ENCODE measurements at regions not wholly inside any gene's neighbourhood (a gene's known extent, or its start where the extent isn't known, plus 50 kb on each side); places are given as distances from the start of the nearest gene placed in this dataset.

GRCh38 chr2:120566331-120567035, 169.2 kb upstream of the GLI2 start:
- no peak overlapping the region for H3K27ac ChIP-seq (ENCODE audit: low read depth, low read length, poor library complexity, severe bottlenecking)
- H3K4me3 ChIP-seq (ENCODE audit: low read depth, low read length, poor library complexity, severe bottlenecking) = no peak overlapping the region
- H3K27me3 ChIP-seq (replicated peaks; ENCODE audit: insufficient read depth, low read depth, low read length, poor library complexity) = no peaks in the 10 kb centered on the region
- POLR2A ChIA-PET (ENCODE audit: low non-redundant PET) = no interaction called here
- TF ChIP-seq CTCF (conservative IDR thresholded peaks at IDR 0.05; ENCODE audit: low read depth, low read length) (no peak), EZH2 (IDR thresholded peaks at IDR 0.05; ENCODE audit: borderline replicate concordance, low read depth, low read length, poor library complexity, severe bottlenecking) (no peak)
- DNase-seq (ENCODE audit: low spot score) = no peak
- BruUV-seq (replicated peaks) = no TSS peak
- H3K4me1 ChIP-seq (ENCODE audit: insufficient read depth, low read length, poor library complexity, severe bottlenecking) = no peaks in the 10 kb centered on the region
- H3K9me3 ChIP-seq (ENCODE audit: low read depth, low read length, poor library complexity, severe bottlenecking) = no peaks in the 10 kb centered on the region
- H3K36me3 ChIP-seq (ENCODE audit: insufficient read depth, low read length, poor library complexity, severe bottlenecking) = no peaks in the 10 kb centered on the region
- CTCF ChIA-PET = no interaction called here
- intact Hi-C loops (cut with micrococcal nuclease; ENCODE audit: unreplicated experiment) = no loop called here

- POLR2A ChIA-PET (ENCODE audit: low non-redundant PET) = no interaction called here
- intact Hi-C loops (cut with micrococcal nuclease; ENCODE audit: unreplicated experiment) = no loop called here
- TF ChIP-seq CTCF (conservative IDR thresholded peaks at IDR 0.05; ENCODE audit: low read depth, low read length) (no peak), EZH2 (IDR thresholded peaks at IDR 0.05; ENCODE audit: borderline replicate concordance, low read depth, low read length, poor library complexity, severe bottlenecking) (no peak)
- no peak for DNase-seq (ENCODE audit: low spot score)
- CTCF ChIA-PET = no interaction called here
- Histone ChIP-seq H3K27me3 (replicated peaks; ENCODE audit: insufficient read depth, low read depth, low read length, poor library complexity) (no peaks in the 10 kb centered on the region), H3K4me3 (ENCODE audit: low read depth, low read length, poor library complexity, severe bottlenecking) (no peak overlapping the region), H3K9me3 (ENCODE audit: low read depth, low read length, poor library complexity, severe bottlenecking) (no peaks in the 10 kb centered on the region), H3K36me3 (ENCODE audit: insufficient read depth, low read length, poor library complexity, severe bottlenecking) (no peaks in the 10 kb centered on the region), H3K27ac (ENCODE audit: low read depth, low read length, poor library complexity, severe bottlenecking) (no peak overlapping the region), H3K4me1 (ENCODE audit: insufficient read depth, low read length, poor library complexity, severe bottlenecking) (no peaks in the 10 kb centered on the region)
- BruUV-seq (replicated peaks) = no TSS peak
Measured at GRCh38 chr2:120567128-120567527, 168.5 kb upstream of the GLI2 start.

DNA sequence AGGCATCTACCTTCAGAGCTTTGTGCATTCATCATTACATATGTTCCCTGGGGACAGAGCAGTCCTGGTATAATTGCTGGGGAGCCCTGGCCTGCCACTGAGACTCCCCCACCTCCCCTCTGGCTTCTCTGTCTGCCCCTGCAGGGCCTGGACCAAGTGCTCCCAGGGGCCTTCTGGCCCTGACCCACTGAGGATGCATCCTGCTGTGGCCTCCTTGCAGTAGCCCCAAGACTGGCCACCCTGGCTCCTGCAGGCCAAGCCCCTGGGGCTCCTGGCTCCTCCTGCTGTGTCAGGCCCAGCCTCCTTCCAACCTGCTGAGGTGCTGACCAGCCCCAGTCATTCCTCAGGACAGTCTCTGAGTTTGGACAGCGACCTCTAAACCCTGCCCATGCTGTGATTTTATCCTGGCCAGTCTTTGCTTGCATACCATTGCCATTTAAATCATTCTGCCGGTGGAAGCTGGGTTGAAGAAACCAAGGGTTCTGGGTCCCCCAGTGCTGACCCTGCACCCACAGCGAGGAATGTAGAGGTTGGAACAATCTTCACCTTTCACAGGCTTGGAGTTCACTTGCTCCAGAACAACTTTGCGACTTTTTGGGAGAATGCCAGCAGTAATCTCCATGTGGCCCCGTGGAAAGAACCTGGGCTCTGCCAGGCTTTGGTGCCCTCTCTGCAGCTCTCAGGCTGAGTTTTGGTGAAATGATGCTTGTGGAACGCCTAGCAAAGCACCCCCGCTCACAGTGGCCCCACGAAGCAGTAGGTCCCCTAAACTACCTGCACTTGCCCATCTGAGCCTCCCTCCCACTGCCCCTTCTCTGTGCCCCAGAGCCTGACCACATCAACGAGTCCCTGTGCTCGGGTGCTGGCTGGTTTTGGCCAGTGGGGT, 167.3 kb upstream of the GLI2 start:
- ChIA-PET CTCF (no interaction called here), POLR2A (ENCODE audit: low non-redundant PET) (no interaction called here)
- TF ChIP-seq CTCF (conservative IDR thresholded peaks at IDR 0.05; ENCODE audit: low read depth, low read length) (no peak), EZH2 (IDR thresholded peaks at IDR 0.05; ENCODE audit: borderline replicate concordance, low read depth, low read length, poor library complexity, severe bottlenecking) (no peak)
- BruUV-seq (replicated peaks) = no TSS peak
- Histone ChIP-seq H3K36me3 (ENCODE audit: insufficient read depth, low read length, poor library complexity, severe bottlenecking) (no peaks in the 10 kb centered on the region), H3K4me1 (ENCODE audit: insufficient read depth, low read length, poor library complexity, severe bottlenecking) (no peaks in the 10 kb centered on the region), H3K9me3 (ENCODE audit: low read depth, low read length, poor library complexity, severe bottlenecking) (no peaks in the 10 kb centered on the region), H3K4me3 (ENCODE audit: low read depth, low read length, poor library complexity, severe bottlenecking) (no peak overlapping the region), H3K27ac (ENCODE audit: low read depth, low read length, poor library complexity, severe bottlenecking) (no peak overlapping the region), H3K27me3 (replicated peaks; ENCODE audit: insufficient read depth, low read depth, low read length, poor library complexity) (no peaks in the 10 kb centered on the region)
- DNase-seq (ENCODE audit: low spot score) = no peak
- intact Hi-C loops (cut with micrococcal nuclease; ENCODE audit: unreplicated experiment) = no loop called here
